WTC11 (cell line): ENCODE measurements at regions not wholly inside any gene's neighbourhood (a gene's known extent, or its start where the extent isn't known, plus 50 kb on each side); places are given as distances from the start of the nearest gene placed in this dataset.

Experiments
- CREM ChIP-seq: sonication (generic); formaldehyde crosslinking; IDR thresholded peaks from 2 replicates; pipeline ENCODE4 v1.8.1; 2022; ENCODE audit warnings: mild to moderate bottlenecking, missing genetic modification reagents, moderate library complexity
- CTCF ChIP-seq: fragments of 200-600 bp; IDR thresholded peaks from 2 replicates; pipeline ENCODE4 v1.8.0; 2022; ENCODE audit warnings: antibody characterized with exemption
- NR2C2 ChIP-seq: sonication (generic); formaldehyde crosslinking; IDR thresholded peaks from 2 replicates; pipeline ENCODE4 v1.8.0; 2022; ENCODE audit warnings: mild to moderate bottlenecking, missing genetic modification reagents
- TF ChIP-seq, protein P1 (sequence below): sonication (generic); formaldehyde crosslinking; conservative IDR thresholded peaks from 2 replicates; pipeline ENCODE4 v1.8.1; 2022; ENCODE audit warnings: mild to moderate bottlenecking, missing genetic modification reagents

DNA sequence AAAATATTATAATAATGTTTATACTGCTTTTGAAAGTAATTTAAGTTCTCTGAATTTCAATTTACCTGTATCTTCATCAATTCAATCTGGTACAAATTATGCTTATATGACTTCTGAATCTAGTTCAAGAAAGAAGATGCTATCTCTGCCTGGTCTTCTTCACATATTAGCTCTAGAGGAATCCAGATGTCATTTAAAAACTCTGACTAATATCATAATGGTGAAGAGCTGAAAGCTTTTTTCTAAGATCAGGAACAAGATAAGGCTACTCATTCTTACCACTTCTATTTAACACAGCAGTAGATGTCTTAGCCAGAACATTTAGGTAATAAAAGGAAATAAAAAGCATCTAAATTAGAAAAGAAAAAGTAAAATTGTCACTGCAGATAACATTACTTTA lies 636.1 kb downstream of the ARAP2 start:
- TF ChIP-seq CREM = no peak
- TF ChIP-seq CTCF = no peak
- TF ChIP-seq NR2C2 (CRISPR knock-in tag) = no peak
- TF ChIP-seq, protein P1, sequence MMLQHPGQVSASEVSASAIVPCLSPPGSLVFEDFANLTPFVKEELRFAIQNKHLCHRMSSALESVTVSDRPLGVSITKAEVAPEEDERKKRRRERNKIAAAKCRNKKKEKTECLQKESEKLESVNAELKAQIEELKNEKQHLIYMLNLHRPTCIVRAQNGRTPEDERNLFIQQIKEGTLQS (CRISPR knock-in tag) = no peak
